IPS-NIHi11 (cell line): ENCODE measurements at regions not wholly inside any gene's neighbourhood (a gene's known extent, or its start where the extent isn't known, plus 50 kb on each side); places are given as distances from the start of the nearest gene placed in this dataset.

Source experiments
- DNase-seq: peaks from one replicate; pipeline ENCODE4 v3.0.0; 2012; ENCODE audit warnings: mixed read lengths, low spot score

DNA sequence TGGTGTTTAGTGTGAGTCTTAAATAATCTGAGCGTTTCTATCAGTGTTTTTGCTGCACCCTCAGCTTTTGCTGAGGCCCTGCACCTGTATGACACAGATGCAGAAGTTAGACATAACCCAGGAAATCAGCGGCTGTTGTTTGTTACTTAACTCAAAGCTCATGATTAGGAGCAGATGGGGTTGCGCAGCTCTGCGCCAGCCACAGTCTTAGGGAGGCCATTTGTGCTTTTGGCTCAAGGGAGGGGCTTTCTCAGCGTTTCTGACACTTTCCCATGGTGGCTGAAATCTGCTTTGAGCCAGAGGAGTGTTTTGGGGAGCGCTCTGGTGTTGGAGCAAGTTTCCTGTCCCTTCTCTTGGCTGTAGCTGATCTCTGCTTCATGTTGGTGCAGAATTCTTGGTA is 433.8 kb downstream of the NAF1 start:
- no peak for DNase-seq

DNA sequence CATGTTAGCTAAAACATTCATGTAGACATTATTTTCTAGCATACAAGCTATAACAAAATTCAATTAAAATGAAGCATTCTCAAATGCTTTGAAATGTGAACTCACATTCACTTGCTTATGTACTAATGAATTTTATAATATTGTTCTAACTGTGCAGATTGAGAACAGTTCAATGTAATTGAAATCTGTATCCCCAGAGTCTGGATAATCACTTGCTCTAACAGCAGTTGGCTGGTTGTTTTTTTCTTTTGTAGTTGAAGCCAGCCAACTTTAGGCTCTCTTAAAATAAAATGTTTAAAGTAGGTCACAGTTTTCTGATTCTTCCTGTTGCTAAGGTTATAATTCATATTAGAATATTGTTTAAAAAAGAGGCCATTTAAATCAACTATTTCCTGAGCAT is 438.9 kb downstream of the NAF1 start:
- no peak for DNase-seq

DNA sequence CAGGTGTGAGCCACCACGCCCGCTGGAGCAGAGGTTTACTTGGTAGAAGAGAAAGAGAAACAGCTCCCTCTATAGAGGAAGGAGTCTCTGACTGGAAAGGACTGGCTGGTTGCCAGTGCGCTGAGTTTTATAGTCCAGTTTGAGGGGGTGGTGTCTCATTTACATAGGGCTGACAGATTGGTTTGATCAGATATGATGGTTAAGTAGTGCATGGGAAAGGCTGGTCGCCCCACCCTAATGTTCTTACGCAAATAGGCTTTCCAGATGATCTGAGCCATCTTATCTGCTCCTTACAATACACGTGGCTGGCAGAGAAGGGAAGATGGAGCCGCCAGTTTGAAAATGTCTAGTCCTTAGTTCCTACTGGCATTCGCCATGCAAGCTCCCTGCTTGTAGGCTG is 439.5 kb downstream of the NAF1 start:
- DNase-seq, result no peak

DNA sequence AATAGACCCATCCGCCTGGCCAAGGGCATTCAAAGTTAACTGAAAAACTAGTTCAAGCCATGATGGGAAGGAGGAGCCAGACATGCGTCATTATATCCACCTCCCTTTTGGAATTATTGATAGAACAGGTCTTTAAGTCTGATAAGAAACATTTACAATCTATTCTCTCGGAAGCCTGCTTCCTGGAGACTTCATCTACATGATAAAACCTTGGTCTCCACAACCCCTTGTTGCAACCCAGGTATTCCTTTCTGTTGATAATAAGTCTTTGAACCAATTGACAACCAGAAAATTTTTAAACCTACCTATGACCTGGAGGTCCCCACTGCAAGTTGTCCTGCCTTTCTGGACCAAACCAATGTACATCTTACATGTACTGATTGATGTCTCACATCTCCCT is 451.3 kb downstream of the NAF1 start:
- no peak for DNase-seq

DNA sequence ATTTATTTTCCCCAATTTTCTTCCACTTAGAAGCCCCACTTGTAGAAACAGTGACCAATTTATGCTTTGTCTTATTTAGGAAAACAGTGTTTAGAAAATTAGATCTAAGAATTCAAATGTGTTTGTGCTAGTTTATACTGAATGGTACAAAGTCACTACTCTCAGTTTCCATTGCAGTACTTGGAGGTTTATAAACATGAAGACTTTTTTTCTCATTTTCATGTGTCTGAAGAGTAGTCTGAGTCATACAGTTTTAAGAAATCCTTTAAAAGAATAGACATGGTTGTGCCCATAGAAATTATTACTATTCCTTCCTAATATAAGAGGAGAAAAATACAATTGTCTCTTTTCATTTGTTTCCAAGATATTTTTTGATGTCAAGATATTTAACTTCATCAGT is 458.7 kb downstream of the NAF1 start:
- DNase-seq, result no peak

DNA sequence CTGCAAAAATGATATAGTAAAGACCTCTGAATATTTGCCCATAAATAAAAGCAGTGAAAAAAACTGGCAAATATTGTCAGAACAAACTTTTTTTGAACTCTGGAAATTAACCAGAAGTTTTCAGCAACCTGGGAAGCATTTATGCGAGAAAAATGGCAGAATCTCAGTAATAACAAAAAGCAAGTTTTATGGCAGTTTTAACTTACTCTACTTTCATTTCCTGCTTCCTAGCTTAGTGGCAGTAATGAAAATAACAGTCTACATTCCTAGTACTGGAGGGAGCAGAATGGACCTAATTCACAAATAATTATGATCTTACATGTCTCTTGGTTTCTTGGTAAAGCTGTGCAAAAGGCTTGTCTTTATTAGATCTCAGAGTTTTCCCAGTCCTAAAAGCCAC is 460.1 kb downstream of the NAF1 start:
- no peak for DNase-seq

DNA sequence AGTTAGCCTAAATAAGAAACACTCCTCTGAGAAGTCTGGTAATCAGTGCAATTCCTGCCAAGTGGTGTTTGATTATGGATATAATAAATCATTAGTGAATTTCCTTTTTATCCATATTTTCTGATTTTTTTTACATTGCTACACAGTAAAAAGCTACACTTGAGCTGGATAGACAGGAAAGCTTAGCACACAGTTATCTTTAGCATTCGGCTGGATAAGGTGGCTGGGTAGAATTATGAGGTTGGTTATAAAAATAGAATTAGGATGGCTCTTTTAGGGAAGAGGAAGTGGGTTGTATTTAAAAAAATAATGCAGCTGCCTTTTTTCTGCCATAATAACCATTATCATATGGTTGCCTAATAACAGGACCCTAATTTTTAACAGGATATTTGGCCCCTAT is 460.6 kb downstream of the NAF1 start:
- DNase-seq, result no peak

DNA sequence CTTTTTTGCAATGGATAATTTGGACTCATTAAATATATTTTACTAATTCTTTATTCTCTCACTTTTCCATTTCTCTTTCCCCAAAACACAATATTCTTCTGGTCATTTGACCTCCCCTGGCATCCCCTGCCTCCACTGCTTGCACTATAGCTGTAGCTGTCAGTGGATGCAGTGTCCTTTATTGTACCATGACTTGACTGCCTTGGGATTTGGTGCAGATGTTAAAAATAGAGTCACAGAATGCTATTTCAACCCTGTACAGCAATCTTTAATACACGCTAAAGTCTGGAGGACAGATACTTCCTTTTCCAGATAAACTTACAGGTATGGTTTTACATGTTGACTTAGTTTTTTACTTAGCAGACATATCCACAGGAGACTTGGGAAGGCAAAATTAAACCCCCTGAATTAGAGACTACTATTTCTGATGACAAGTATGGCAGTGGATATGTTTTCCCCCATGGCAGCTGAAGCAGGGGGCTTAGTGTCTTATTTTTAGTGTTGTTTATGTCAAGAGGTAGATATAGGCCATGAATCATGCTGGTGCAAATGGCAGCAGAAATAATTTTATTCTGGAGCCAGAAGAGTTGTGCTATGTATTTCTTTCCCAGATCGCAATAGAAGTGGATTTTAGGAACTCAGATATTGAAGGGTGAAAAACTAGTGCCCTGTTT is 461.4 kb downstream of the NAF1 start:
- DNase-seq, result no peak

DNA sequence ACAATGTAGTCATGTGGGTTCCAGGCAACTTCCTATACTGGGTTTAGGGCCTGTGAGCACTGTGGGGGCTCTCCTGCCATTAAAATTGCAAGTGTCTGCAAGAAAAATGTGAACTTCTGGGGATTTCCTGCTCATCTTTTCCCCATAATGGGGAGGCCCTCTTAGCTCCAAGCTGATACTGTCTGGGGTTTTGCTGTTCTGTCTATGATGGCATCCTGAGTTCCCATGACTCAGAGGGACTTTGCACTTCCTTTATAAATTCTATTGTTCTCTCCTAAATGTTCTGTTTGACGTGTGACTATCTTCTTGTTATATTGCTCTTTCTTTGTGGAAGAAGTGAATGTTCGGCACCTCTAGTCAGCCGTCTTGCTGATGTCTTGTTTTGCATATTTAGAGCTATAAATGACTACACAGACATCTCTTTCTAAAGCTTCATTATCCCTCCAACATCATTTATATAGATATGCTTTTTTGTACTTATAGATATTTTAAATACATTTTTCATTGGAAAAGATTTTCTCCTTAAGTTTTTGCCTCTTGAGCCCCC is 465.8 kb downstream of the NAF1 start:
- DNase-seq, result no peak

DNA sequence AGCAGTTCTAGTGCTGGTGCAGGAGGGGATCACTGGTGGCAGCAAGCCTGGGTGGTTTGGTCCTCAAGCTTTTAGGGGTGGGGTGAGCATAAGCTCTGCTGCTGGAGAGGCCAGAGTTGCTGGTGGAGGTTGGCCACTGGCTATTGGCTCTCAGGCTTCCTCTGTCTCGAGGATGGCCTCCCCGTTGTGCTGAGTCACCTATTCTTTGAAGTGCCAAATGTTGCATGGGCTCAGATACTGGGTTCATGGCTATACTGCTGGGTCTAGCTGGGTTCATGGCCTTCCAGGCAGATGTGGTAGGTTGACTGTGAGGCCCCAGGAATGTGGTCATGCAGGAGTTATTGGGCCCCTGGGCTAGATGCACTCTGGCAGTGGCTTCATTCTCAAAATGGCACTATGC is 466.3 kb downstream of the NAF1 start:
- no peak for DNase-seq

DNA sequence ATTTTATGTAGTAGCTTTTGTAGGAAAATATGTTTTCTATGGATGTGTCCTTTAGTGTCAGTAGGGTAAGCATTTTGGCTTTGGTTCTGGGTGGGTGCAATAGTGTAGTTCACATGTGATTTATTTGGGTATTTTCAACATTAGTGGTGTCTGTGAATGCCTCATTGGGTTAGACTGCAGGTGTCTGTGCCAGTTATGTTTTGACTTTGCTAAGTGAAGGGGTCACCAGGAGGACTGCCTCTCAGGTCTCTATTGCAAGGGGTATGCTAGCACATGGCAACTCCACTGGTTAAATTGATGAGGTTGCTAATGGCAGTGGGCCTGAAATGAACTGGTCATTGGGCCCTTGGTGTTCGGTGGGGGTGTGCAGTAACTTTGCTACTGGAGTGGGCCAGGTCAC is 467.1 kb downstream of the NAF1 start:
- DNase-seq, result no peak

DNA sequence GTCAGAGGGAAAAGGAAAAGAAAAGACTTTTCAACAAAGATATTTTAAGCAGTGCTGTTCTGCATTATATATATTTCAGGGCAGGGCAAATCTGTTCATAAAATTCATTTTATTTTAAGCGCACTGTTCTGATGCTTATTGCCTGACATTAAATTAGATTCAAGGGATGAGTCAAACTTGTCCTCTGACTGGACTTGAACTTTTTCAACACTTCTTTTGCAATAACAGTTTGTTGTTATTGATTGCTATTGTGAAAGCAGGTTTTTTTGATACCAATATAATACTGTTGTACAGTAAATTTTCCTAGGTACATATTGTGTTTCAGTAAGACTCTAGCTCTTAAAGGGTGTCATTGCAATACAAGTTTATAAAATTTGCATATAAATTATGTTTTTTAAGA is 481.3 kb downstream of the NAF1 start:
- DNase-seq, result no peak

DNA sequence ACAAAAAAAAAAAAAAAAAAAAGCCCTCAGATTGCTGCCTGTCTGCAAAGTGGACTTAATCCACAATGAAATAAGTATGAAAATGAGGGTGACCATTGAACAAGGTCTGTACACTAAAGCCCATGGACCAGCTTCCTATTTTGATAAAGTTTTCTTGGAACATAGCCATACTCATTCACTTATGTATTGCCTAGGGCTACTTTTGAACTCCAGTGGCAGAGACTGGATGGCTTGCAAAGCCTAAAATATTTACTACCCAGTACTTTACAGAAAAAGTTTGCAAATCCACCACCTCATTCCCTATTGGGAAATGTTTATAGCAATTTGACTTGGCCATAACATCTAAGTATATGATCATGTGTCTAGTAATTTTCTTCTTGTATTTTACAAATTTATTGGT is 481.7 kb downstream of the NAF1 start:
- no peak for DNase-seq

DNA sequence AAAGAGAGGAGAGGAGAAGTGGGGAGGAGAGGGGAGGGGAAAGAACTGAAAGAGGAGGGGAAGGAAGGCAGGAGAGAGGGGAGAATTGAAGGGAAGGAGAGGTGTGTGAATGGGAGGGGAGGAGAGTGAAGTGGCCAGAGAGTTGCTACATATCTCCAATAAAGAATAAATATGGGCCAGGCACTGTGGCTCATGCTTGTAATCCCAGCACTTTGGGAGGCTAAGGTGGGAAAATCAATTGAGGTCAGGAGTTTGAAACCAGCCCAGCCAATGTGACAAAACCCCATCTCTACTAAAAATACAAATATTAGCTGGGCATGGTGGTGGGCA is 482.4 kb downstream of the NAF1 start:
- no peak for DNase-seq

DNA sequence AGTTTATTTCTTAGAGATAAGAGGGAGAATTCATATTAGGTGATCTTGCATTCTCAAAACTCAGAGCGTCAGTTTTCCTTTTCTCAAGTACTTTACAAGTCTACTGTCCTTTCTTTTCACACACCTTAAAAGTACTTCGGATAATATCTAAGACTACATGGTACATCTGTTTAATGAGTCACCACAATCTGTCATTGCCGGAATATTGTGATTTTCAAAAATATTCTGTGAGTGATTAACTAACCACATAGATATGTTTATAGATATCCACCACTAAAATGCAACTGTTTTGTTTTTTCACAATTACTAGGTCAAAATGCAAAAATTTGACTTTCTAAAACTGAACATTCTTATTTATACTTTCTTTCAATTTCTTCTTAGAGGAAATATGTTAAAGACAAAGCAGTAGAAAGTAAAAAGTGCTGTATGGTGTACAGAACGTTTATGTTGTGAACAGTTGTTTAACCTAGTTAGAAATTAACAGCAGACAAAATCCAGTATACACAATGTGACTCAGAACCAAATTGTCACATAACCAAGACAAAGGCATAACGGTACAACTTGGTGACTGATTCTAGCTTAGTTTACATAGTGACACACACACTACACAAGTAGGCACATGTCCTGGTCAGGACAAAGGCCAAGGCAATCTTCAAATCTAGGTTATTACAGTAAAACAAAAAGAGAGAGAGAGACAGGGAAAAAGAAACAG is 482.9 kb downstream of the NAF1 start:
- DNase-seq, result no peak

DNA sequence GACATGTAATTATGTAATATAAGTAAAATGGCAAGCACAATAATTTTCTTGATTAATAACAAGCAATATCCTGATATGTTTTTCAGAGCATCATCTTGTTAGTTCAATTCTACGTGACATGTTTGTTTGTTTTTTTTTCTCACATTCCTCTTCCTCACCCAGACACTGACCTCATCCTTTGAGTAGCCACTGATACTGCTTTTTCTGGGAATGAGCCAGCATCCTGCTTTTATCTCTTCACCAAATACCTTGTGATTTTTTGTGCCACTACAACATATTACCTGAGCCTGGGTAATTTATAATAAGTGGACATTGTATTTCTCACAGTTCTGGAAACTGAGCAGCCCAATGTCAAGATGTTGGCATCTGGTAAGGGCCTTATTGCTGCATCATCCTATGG is 484.0 kb downstream of the NAF1 start:
- no peak for DNase-seq

DNA sequence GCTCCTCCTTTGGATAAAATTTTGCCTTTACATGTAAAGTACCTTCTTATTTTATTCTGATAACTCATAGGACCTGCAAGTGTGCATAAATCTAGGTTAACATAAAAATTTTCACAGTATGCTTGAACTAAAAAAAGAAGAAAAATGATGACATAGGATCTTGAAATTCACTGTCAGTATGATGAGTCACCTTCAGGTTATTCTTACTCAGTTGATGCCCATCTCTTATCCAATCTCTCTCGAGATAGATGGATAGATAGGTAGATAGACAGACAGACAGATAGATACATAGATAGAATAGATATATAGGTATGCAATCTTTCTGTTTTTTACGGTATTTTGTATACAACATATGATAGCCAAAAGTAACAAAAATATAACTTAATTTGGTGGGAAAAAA is 485.5 kb downstream of the NAF1 start:
- no peak for DNase-seq

DNA sequence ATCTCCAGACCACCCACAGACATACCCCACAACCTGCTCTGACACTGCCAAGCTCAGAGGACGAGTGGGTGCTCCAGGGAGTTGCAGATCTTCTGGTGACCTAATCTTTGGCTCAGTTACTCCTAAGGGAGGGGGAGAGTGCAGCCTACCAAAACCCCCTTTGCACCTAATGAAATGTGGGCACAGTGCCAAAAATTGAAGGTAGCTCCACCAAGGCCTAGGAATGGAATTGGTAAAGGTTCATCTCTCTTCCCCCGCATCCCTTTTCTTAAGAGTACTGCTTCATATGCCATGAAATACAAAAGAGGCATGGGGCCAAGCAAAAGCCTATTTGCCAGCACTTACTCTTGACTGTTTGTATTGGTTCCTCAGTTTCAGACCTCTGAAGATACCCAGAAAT is 491.0 kb downstream of the NAF1 start:
- no peak for DNase-seq

DNA sequence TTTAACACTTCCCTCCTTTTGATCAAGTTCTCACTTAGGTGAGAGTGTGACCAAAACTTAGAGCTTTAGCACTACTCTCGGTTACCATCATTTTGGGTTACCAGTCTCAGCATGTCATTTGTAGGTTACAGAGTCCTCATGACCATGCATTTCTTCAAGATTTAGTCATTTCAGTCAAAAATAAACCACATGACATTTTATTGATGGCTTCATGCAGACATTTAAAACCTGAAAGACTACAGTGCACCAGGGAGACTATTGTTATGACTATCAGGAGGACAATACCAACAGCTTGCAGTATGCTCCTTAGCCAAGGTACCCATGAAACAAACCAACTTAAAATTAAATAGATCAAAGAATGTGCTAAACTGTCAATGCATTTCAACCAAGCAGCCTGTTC is 498.1 kb upstream of the FSTL5 start:
- DNase-seq, result no peak

DNA sequence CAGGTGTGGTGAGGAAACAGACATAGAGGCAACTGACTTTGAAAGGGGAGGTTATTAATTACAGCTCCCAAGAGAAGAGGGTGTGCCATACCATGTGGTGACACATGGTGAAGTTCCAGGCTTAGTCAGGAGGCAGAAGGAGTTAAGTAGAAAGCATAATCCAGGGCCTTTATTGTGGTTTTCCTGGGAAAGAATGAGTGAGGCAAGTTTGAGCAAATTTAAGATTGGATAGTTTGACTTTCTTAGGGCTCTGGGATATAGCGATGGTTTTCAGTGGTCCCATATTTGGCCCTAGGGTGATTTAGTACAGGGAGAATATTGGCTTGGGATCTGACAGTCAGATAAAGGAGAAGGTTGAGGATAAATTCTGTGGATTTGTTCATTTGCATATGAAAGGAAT is 495.9 kb upstream of the FSTL5 start:
- no peak for DNase-seq

DNA sequence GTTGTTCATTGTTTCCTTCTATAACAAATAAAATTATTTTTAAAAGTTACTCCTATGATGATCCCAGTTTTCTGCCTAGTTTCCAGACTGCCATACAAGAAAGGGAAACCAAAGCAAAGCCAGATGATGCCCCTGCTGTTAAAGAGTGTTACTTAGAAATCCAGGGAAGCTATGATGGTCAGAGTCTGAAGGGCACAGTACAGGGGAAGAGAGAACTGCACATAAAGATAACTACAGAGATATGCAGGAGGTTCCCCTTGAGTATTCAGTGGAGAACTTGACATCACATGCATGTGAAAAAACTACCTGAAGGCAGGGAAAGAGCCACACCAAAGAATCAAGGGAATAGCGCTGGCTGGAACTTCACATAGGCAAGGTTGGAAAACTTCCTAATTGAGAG is 494.2 kb upstream of the FSTL5 start:
- no peak for DNase-seq

DNA sequence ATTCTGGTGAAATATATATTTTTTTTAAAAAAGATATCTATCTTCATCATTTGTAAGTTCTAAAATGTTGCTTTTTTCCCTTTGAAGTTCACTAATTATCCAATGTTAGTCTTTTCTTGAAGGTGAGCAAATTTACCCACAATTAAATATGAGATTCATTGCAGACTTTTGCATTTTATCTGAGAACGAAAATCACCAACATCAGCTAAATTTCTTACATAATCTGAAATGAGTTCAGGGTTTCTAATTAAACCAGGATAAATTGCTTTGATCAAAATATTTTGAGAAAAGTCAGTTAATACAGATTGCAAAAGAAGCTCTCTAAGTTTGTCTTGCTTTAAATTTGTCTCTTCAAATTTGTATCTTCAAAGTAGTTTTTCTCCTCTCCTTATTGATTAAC is 486.4 kb upstream of the FSTL5 start:
- no peak for DNase-seq

DNA sequence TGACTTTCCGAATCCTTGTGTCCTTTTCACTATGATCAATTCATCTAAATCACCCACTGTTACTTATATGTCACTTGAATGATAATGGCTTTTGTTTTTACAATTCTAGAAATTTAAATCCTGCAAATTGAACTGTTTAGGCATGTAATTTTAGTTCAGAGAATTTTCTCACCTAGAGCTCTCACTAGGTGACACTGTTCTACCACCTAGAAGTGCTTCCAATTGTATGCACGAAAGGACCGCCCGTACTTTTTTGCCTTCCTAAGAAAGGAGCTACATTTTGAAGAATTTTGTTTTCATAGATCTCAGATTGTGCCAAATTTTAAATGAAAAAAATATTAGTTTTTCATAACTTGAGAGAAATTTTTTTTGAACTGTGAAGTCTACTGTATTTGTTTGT is 481.6 kb upstream of the FSTL5 start:
- DNase-seq, result peak; percentile 18

DNA sequence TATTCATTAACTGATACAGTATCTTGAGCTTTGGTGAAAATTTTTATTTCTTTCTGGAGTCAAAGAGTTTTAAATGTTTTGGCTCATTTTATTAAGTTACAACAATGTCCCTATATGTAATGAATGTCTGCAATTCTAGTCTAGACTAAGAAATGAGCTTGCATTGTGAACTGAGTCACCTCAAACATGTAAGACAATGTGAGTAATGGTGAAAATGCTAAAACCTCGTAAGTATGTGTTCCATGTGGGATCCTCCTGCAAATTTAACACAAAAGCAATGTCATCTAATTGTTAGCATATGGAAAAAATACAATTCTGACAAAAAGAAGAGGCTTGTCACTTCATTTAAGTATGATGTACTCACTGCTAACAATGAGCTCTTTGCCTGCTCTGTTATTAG is 480.5 kb upstream of the FSTL5 start:
- no peak for DNase-seq
